ENCODE measurements at regions not wholly inside any gene's neighbourhood (a gene's known extent, or its start where the extent isn't known, plus 50 kb on each side); places are given as distances from the start of the nearest gene placed in this dataset.

- TF ChIP-seq CTCF (IDR thresholded peaks at IDR 0.05; ENCODE audit: insufficient read depth, low read depth, low read length, missing control alignments): no peak
- no peak for DNase-seq (ENCODE audit: low read depth)
- H3K4me3 ChIP-seq (ENCODE audit: low read depth, low read length): no peak overlapping the region
Observed at GRCh38 chr17:68748381-68748780, 147.2 kb upstream of the FAM20A start.

DNA sequence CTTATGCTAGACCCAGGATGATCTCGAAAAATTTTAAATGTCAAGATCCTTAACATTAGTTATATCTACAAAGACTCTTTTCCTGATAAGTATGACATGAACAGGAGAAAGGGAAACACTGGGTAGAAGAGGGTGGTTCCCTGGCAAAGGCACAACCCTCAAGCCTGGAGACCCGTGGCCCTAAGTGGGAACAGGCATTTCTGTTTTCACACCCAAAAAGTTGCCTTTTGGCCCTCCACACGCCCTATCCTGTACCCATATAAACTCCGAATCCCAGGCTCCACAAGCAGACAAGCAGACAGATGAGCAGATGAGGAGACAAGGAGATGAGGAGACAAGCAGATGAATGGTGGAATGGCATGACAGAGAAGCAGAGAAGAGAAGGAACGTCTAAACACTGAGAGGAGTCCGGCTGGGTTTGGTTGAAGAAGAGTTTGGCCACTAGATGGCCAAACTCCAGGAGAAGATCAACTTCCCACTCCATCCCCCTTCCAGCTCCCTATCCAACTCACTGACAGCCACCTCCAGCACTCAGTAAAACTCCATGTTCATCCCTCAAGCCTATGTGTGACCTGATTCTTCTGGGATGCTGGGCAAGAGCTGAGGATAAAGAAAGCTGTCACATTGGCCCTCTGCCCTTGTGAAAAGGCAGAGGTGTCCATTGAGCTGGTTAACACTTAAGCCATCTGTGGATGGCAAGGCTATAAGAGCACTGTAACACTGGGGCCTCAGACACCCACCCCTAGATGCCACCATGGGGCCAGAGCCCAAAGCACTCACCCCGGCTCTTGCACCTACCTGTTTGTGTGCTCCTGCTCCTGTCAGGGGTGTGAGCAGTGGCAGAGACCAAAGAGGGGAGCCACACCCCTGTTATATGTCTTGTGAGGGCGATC is 139.6 kb upstream of the FAM20A start:
- no peak for DNase-seq (ENCODE audit: low read depth)
- TF ChIP-seq CTCF (IDR thresholded peaks at IDR 0.05; ENCODE audit: insufficient read depth, low read depth, low read length, missing control alignments): peak; percentile 29
- no peak overlapping the region for H3K4me3 ChIP-seq (ENCODE audit: low read depth, low read length)

GRCh38 chr17:68737761-68738443 is 136.7 kb upstream of the FAM20A start:
- TF ChIP-seq CTCF (IDR thresholded peaks at IDR 0.05; ENCODE audit: insufficient read depth, low read depth, low read length, missing control alignments): no peak
- no peak overlapping the region for H3K4me3 ChIP-seq (ENCODE audit: low read depth, low read length)
- DNase-seq (ENCODE audit: low read depth): no peak

DNA sequence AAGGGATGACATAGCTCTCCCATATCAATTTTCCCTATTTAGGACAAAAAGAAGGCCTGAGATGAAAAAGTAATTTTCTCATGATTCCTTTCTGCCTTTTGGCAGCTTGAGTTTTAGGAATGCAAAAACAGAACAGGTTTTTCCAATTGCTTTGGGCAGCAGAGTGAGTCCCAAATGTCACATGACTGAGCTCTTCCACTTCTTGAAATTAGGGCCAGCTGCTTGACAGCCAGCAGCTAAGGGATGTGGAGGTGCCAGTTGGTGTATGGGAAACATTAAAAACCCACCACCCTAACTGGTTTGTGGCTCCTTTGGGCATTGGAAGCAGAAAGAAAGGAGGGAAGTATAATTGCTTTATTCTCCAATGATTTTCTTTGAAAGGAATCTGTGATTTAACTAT is 133.8 kb upstream of the FAM20A start:
- TF ChIP-seq CTCF (IDR thresholded peaks at IDR 0.05; ENCODE audit: insufficient read depth, low read depth, low read length, missing control alignments): no peak
- H3K4me3 ChIP-seq (ENCODE audit: low read depth, low read length): no peak overlapping the region
- DNase-seq (ENCODE audit: low read depth): no peak

DNA sequence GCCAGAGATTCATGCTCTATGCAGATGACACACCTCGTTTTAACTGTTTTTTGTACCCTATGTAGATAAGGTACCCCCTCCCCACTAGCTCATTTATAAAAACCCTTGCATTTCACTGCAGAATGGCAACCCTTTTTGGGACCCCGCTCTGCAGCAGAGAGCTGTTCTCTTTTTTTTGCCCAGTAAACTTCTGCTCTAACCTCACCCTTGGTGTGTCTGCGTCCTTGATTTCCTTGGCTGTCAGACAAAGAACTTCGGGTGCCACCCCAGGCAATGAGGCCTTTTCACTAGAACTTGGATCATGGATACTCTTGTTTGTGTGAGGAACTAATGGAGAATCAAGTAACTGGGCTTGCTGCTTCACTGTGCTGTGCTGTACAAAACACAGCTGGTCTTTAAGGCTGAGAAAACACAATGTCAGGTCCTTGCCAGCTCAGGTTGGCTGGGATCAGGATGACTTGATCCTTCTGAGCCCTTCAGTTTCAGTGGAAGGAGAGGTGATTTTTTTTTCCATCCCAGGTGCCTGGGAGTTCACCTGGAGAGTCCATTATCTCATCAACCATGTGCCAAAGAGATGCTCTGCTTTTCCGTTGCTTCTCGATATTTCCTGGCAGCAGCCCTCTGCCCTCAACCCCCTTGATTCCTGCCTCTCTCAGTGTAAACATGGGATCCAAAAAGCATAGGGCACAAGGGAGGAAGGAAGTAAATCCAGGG is 133.2 kb upstream of the FAM20A start:
- DNase-seq (ENCODE audit: low read depth): no peak
- TF ChIP-seq CTCF (IDR thresholded peaks at IDR 0.05; ENCODE audit: insufficient read depth, low read depth, low read length, missing control alignments): no peak
- H3K4me3 ChIP-seq (ENCODE audit: low read depth, low read length): no peak overlapping the region

DNA sequence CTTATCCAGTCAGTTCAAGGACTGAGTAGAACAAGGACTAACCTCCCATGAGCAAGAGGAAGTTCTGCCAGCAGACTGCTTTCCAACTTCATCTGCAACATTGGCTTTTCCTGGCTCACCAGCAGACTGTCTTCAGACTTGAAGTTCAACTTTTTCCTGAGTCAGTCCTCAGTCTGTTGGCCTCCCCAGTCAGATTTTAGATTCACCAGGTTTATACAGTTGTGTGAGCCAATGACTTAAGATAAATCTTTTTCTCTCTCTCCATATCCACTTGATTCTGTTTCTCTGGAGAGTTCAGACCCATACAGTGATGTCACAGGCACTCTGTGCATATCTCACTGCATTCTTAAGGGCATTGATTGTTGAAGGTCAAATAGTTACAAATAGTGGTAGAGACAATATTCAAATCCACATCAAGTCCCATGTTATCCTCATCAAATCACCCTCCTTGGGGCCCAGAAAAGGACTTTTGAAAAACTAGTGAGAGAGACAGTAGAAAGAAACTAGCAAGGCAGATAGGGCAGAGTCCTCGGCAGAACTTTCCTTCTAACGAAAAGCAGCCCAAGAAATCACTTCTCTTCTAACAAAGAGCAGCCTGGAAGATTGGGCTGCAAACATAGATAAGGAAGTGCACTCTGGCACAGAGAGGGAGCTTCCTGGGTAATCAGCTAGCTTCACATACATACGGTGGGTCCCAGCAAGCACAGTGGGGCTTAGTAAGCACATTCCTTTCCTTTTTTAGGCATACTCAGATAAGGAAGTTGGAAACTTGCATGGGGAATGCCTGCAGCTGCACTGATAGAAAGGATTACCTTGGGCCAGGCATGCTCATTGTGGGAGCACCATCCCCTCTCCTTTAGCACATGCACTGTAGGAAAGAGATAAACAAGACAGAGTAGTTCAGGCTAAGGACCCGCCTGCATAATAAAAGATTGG is 132.3 kb upstream of the FAM20A start:
- TF ChIP-seq CTCF (IDR thresholded peaks at IDR 0.05; ENCODE audit: insufficient read depth, low read depth, low read length, missing control alignments): no peak
- no peak overlapping the region for H3K4me3 ChIP-seq (ENCODE audit: low read depth, low read length)
- no peak for DNase-seq (ENCODE audit: low read depth)
